OCI-LY7 (cell line): ENCODE measurements at regions not wholly inside any gene's neighbourhood (a gene's known extent, or its start where the extent isn't known, plus 50 kb on each side); places are given as distances from the start of the nearest gene placed in this dataset.
A peak's percentile ranks its signal among the peaks of the same experiment; 100 is the strongest.

Source experiments
- BruUV-seq: library from RNA; stranded (reverse); fragments of 400-500 nt; replicated peaks from 2 replicates; lab custom pipeline; 2021; lab: Mats Ljungman, UMichigan
- CTCF ChIA-PET: fragments of 300-600 bp; sonication (Branson Sonifier 250); formaldehyde crosslinking; loops from one replicate; lab custom pipeline; 2022; ENCODE audit warnings: antibody characterized with exemption; ENCODE audit not compliant: unreplicated experiment; lab: Charles Lee
- POLR2A ChIA-PET: fragments of 300-600 bp; sonication (Branson Sonifier 250); formaldehyde crosslinking; loops from one replicate; lab custom pipeline; 2022; ENCODE audit warnings: antibody characterized with exemption; lab: Charles Lee
- DNase-seq: peaks from one replicate; pipeline ENCODE4 v3.0.0-alpha.2; 2015; ENCODE audit warnings: low spot score
- H2AFZ ChIP-seq: fragments of 200-600 bp; sonication (generic), shearing (Covaris generic); 2 replicates; pipeline ENCODE4 v1.6.1; 2014; ENCODE audit warnings: mild to moderate bottlenecking, antibody characterized with exemption, low read length, moderate library complexity
- H3K27ac ChIP-seq: fragments of 200-600 bp; sonication (generic); 2 replicates; pipeline ENCODE4 v1.5.1; 2014; ENCODE audit warnings: mixed run types, low read depth, mild to moderate bottlenecking, moderate library complexity, low read length, inconsistent platforms; ENCODE audit not compliant: poor library complexity, severe bottlenecking
- H3K36me3 ChIP-seq: fragments of 200-600 bp; sonication (generic); 2 replicates; pipeline ENCODE4 v1.6.1; 2014; ENCODE audit warnings: mild to moderate bottlenecking, antibody characterized with exemption, low read length, moderate library complexity, mixed read lengths; ENCODE audit not compliant: insufficient read depth
- H3K4me1 ChIP-seq: fragments of 200-600 bp; sonication (generic); 2 replicates; pipeline ENCODE4 v1.5.1; 2014; ENCODE audit warnings: mild to moderate bottlenecking, low read length; ENCODE audit not compliant: insufficient read depth, poor library complexity, severe bottlenecking
- H3K4me2 ChIP-seq: fragments of 200-600 bp; sonication (generic); 2 replicates; pipeline ENCODE4 v1.6.1; 2014; ENCODE audit warnings: mild to moderate bottlenecking, low read length
- H3K4me3 ChIP-seq: fragments of 200-600 bp; sonication (generic); 2 replicates; pipeline ENCODE4 v1.5.1; 2014; ENCODE audit warnings: mild to moderate bottlenecking, low read depth, low read length; ENCODE audit not compliant: poor library complexity, severe bottlenecking
- H3K79me2 ChIP-seq: fragments of 200-600 bp; sonication (generic); 2 replicates; pipeline ENCODE4 v1.6.1; 2016; ENCODE audit warnings: low read depth, mild to moderate bottlenecking, low read length, moderate library complexity, mixed read lengths; ENCODE audit not compliant: insufficient read depth
- H3K9me2 ChIP-seq: fragments of 200-600 bp; sonication (generic); 2 replicates; pipeline ENCODE4 v1.6.1; 2016; ENCODE audit warnings: mild to moderate bottlenecking, low read length, mixed read lengths; ENCODE audit not compliant: insufficient read depth
- H3K9me3 ChIP-seq: fragments of 200-600 bp; sonication (generic); 2 replicates; pipeline ENCODE4 v1.6.1; 2014; ENCODE audit warnings: mild to moderate bottlenecking, mixed run types, low read length, mixed read lengths
- H4K20me1 ChIP-seq: fragments of 200-600 bp; sonication (generic); 2 replicates; pipeline ENCODE4 v1.6.1; 2014; ENCODE audit warnings: mild to moderate bottlenecking, antibody characterized with exemption, low read length, moderate library complexity, mixed read lengths; ENCODE audit not compliant: insufficient read depth
- CTCF ChIP-seq: fragments of 200-600 bp; sonication (generic); conservative IDR thresholded peaks from 2 replicates; pipeline ENCODE4 v1.5.1; 2014; ENCODE audit warnings: mild to moderate bottlenecking, antibody characterized with exemption, low read length, moderate library complexity, mixed read lengths
- EZH2phosphoT487 ChIP-seq: fragments of 200-600 bp; sonication (generic); IDR thresholded peaks from 2 replicates; pipeline ENCODE4 v1.6.1; 2018; ENCODE audit warnings: low read depth, borderline replicate concordance, mild to moderate bottlenecking, mixed run types, antibody characterized with exemption, low read length, moderate library complexity, mixed read lengths
- intact Hi-C: fragments of 100-400 bp; cut with micrococcal nuclease; formaldehyde crosslinking; loops from one replicate; pipeline ENCODE4 v1.10.0; 2022; ENCODE audit not compliant: unreplicated experiment

- Histone ChIP-seq H3K4me1 (peaks cover 72% of the 10 kb centered on the region), H3K4me3 (peak overlapping the region; percentile 29), H3K4me2 (peak overlapping the region; percentile 85), H3K27ac (peak overlapping the region; percentile 90), H3K9me2 (no peaks in the 10 kb centered on the region), H3K9me3 (no peaks in the 10 kb centered on the region), H3K36me3 (no peaks in the 10 kb centered on the region), H2AFZ (peak overlapping the region; percentile 44), H3K79me2 (no peaks in the 10 kb centered on the region), H4K20me1 (no peaks in the 10 kb centered on the region)
- peak; percentile 73 for DNase-seq
- intact Hi-C loops = loop anchor here (1.0 kb wide), 3 partner anchors 26 to 91 kb away; no protein-coding TSS in a partner anchor
- ChIA-PET CTCF (interaction anchor here (0.9 kb wide), 1 partner anchor 72 kb away, joined by 3 read pairs; no protein-coding TSS in a partner anchor), POLR2A (interaction anchor here (0.8 to 1.7 kb wide), 6 partner anchors 12 to 37 kb away, joined by 3 to 5 read pairs (median 4); no protein-coding TSS in a partner anchor)
- TF ChIP-seq CTCF (no peak), EZH2phosphoT487 (no peak)
- BruUV-seq = no TSS peak
Measured at GRCh38 chr10:43939389-43939938, 290.8 kb upstream of the ZNF32 start.

- intact Hi-C loops = loop anchor here (1.0 kb wide), 3 partner anchors 26 to 91 kb away; no protein-coding TSS in a partner anchor
- peak overlapping the region; percentile 29 for H3K4me3 ChIP-seq
- no peaks in the 10 kb centered on the region for H3K9me3 ChIP-seq
- no peaks in the 10 kb centered on the region for H3K79me2 ChIP-seq
- no peaks in the 10 kb centered on the region for H3K9me2 ChIP-seq
- no peak for TF ChIP-seq EZH2phosphoT487
- no peak for TF ChIP-seq CTCF
- no peaks in the 10 kb centered on the region for H3K36me3 ChIP-seq
- POLR2A ChIA-PET = interaction anchor here (0.8 to 1.7 kb wide), 6 partner anchors 10 to 37 kb away, joined by 3 to 5 read pairs (median 4); no protein-coding TSS in a partner anchor
- no peaks in the 10 kb centered on the region for H4K20me1 ChIP-seq
- CTCF ChIA-PET = no interaction called here
- DNase-seq = no peak
- H3K4me1 ChIP-seq = peaks cover 66% of the 10 kb centered on the region
- BruUV-seq = no TSS peak
- peak overlapping the region; percentile 44; the same call in 1 of the 2 replicates for H2AFZ ChIP-seq
- peak overlapping the region; percentile 85 for H3K4me2 ChIP-seq
- H3K27ac ChIP-seq = peak overlapping the region; percentile 90
Measured at GRCh38 chr10:43938810-43939209, 290.1 kb upstream of the ZNF32 start.
